Panc1 (cell line): ENCODE measurements at regions not wholly inside any gene's neighbourhood (a gene's known extent, or its start where the extent isn't known, plus 50 kb on each side); places are given as distances from the start of the nearest gene placed in this dataset.

ENCODE experiments used
- ATAC-seq: fragments of 200-7000 bp; cut with Tn5 transposase; 2 replicates; pipeline ENCODE4 v1.9.1; 2020; ENCODE audit warnings: mild to moderate bottlenecking, moderate library complexity
- BruUV-seq: library from RNA; stranded (reverse); fragments of 400-500 nt; replicated peaks from 2 replicates; lab custom pipeline; 2021; lab: Mats Ljungman, UMichigan
- CTCF ChIA-PET: fragments of 300-600 bp; sonication (Branson Sonifier 250); formaldehyde crosslinking; loops from one replicate; lab custom pipeline; 2022; ENCODE audit warnings: antibody characterized with exemption; lab: Charles Lee
- POLR2A ChIA-PET: fragments of 300-600 bp; sonication (Branson Sonifier 250); formaldehyde crosslinking; loops from one replicate; lab custom pipeline; 2022; ENCODE audit warnings: antibody characterized with exemption; lab: Charles Lee
- DNase-seq: peaks from one replicate; pipeline ENCODE4 v3.0.0-alpha.2; 2010; ENCODE audit warnings: low read depth, low spot score
- H3K27ac ChIP-seq: 2 replicates; pipeline ENCODE4 v1.5.1; 2011; ENCODE audit warnings: mild to moderate bottlenecking, low read length, inconsistent platforms
- H3K27me3 ChIP-seq: fragments of 200-500 bp; sonication (Bioruptor generic); 2 replicates; pipeline ENCODE4 v1.6.0; 2014; ENCODE audit warnings: low read length, inconsistent platforms; ENCODE audit not compliant: control insufficient read depth, insufficient read depth
- H3K36me3 ChIP-seq: fragments of 200-500 bp; sonication (Bioruptor generic); 2 replicates; pipeline ENCODE4 v1.5.1; 2014; ENCODE audit warnings: inconsistent platforms, mild to moderate bottlenecking, low read length, moderate library complexity; ENCODE audit not compliant: control insufficient read depth, insufficient read depth
- H3K4me1 ChIP-seq: 2 replicates; pipeline ENCODE4 v1.5.1; 2011; ENCODE audit warnings: inconsistent platforms, mild to moderate bottlenecking, low read length, moderate library complexity; ENCODE audit not compliant: control insufficient read depth, insufficient read depth
- H3K4me3 ChIP-seq, 2 experiments: 2 replicates each; pipeline ENCODE4 v1.5.1; 2011 to 2012; ENCODE audit warnings: low read depth in 2 of 2, low read length in 2 of 2, mild to moderate bottlenecking in 2 of 2, inconsistent platforms in 1 of 2, moderate library complexity in 1 of 2
- H3K9me3 ChIP-seq: fragments of 200-500 bp; sonication (Bioruptor generic); 2 replicates; pipeline ENCODE4 v1.5.1; 2014; ENCODE audit warnings: low read depth, mild to moderate bottlenecking, inconsistent platforms, low read length, moderate library complexity; ENCODE audit not compliant: control insufficient read depth, insufficient read depth
- CTCF ChIP-seq: fragments of 450-650 bp; IDR thresholded peaks from 2 replicates; pipeline ENCODE4 v1.5.1; 2017; ENCODE audit warnings: mild to moderate bottlenecking
- POLR2AphosphoS5 ChIP-seq: IDR thresholded peaks from 2 replicates; pipeline ENCODE4 v1.6.1; 2012; ENCODE audit warnings: mild to moderate bottlenecking, low read depth, low read length, moderate library complexity
- REST ChIP-seq, 2 experiments: IDR thresholded peaks; 2 replicates each; pipeline ENCODE4 v1.6.1; 2011 to 2012; ENCODE audit warnings: low read depth in 2 of 2, control low read depth in 1 of 2, low read length in 1 of 2, mild to moderate bottlenecking in 1 of 2, moderate library complexity in 1 of 2; ENCODE audit not compliant: insufficient read depth in 1 of 2
- SIN3A ChIP-seq: IDR thresholded peaks from 2 replicates; pipeline ENCODE4 v1.6.1; 2012; ENCODE audit warnings: low read depth, mild to moderate bottlenecking, low read length, moderate library complexity, borderline replicate concordance; ENCODE audit not compliant: insufficient read depth
- TCF7L2 ChIP-seq: IDR thresholded peaks from 2 replicates; pipeline ENCODE4 v1.6.1; 2011; ENCODE audit warnings: mild to moderate bottlenecking, low read depth, low read length, inconsistent platforms
- in situ Hi-C: cut with HindIII; loops from 2 replicates; pipeline ENCODE4 v1.10.0; 2016; ENCODE audit warnings: low sequenced_read_pairs, low pct_unique_long_range_greater_than_20kb
- intact Hi-C: fragments of 100-400 bp; cut with micrococcal nuclease; formaldehyde crosslinking; loops from one replicate; pipeline ENCODE4 v1.10.0; 2022; ENCODE audit not compliant: unreplicated experiment

GRCh38 chr13:100917011-100917410, 242.4 kb upstream of the TMTC4 start:
- no peak for TF ChIP-seq TCF7L2
- no peak for TF ChIP-seq SIN3A
- TF ChIP-seq CTCF = no peak
- no peak for TF ChIP-seq POLR2AphosphoS5
- TF ChIP-seq REST (IDR thresholded peaks at IDR 0.05; ENCODE audit: insufficient read depth in 1 of 2, low read depth in 2 of 2, low read length in 1 of 2) = no peak
- ATAC-seq (no peak), DNase-seq (no peak)
- no peaks in the 10 kb centered on the region; the same call in 1 of the 2 replicates for H3K27me3 ChIP-seq
- H3K4me3 ChIP-seq = no peak overlapping the region
- H3K4me1 ChIP-seq = no peaks in the 10 kb centered on the region
- no peak overlapping the region for H3K27ac ChIP-seq
- H3K9me3 ChIP-seq = no peaks in the 10 kb centered on the region
- ChIA-PET CTCF (no interaction called here), POLR2A (no interaction called here)
- no peaks in the 10 kb centered on the region for H3K36me3 ChIP-seq
- no TSS peak for BruUV-seq
- intact Hi-C loops (no loop called here), in situ Hi-C loops (no loop called here)

GRCh38 chr13:100913143-100913542, 238.5 kb upstream of the TMTC4 start:
- Histone ChIP-seq H3K4me1 (no peaks in the 10 kb centered on the region), H3K27ac (no peak overlapping the region), H3K27me3 (no peaks in the 10 kb centered on the region; the same call in 1 of the 2 replicates), H3K4me3 (no peak overlapping the region), H3K36me3 (no peaks in the 10 kb centered on the region), H3K9me3 (no peaks in the 10 kb centered on the region)
- ChIA-PET CTCF (no interaction called here), POLR2A (no interaction called here)
- no peak for ATAC-seq
- in situ Hi-C loops = no loop called here
- intact Hi-C loops = no loop called here
- no TSS peak for BruUV-seq
- TF ChIP-seq CTCF (no peak), TCF7L2 (no peak), POLR2AphosphoS5 (no peak), REST (IDR thresholded peaks at IDR 0.05; ENCODE audit: insufficient read depth in 1 of 2, low read depth in 2 of 2, low read length in 1 of 2) (no peak), SIN3A (no peak)
- no peak for DNase-seq
